HG02973 (cell line): ENCODE measurements at regions not wholly inside any gene's neighbourhood (a gene's known extent, or its start where the extent isn't known, plus 50 kb on each side); places are given as distances from the start of the nearest gene placed in this dataset.
"Not testable (repeated sequence)": the region's sequence is repeated elsewhere in the genome, so short reads cannot be mapped to it uniquely, and the experiment has no call there.

Experiments
- ATAC-seq: cut with Tn5 transposase; IDR thresholded peaks from one replicate; pipeline ENCODE4 v1.9.1; 2021; ENCODE audit warnings: moderate library complexity; ENCODE audit not compliant: unreplicated experiment

DNA sequence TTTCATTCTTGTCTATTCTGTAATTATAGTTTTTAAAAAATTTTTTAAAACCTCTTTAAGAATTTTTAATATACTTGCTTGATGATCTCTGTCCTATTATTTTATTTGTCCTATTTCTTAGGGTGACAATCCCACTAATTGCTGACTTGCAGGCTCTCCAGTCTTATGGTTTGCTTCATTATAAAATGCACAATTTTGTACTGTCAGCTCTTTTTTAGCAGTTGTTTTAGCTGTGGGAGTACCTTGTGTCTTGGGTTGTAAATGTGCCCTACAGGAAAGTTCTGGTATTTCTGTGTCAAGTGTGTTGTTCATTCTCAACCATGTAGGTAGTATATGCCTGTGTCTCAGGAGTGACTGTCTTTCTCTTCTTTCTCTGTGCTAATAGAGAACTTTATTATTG is 118.2 kb upstream of the IL15 start:
- ATAC-seq = no peak

DNA sequence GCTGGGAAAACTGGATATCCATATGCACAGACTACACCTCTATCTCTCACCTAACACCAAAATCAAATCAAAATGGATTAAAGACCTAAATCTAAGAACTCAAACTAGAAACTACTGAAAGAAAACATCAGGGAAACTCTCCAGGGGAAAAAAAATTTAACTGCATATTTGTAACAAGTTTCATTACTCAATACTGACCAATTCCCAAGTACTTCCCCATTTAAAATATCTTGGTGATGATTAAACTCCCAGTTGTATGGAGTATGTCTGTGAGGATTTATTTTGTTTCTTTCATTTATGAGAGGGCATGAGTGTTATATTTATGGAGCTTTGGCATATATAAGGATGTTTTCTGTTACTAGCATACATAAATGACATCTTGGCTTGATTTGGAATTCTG is 112.3 kb upstream of the IL15 start:
- no peak for ATAC-seq

DNA sequence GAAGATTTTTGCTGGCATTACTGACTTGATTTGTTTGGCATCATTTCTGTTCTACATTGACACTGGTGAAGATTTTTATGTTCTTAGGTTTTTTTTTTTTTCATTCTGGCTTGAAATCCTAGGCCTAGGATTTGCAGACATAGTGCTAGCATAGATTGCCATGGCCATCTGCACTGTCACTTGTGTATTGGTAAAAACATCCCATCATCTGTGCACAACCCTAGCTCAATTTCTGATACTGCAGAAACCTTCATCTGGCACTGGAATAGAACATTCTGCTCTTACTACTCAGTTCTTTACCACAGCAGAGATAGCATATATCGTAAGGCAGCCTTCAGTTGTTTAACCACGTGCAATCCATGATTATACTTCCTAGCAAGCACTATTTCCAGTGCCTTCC is 111.5 kb upstream of the IL15 start:
- ATAC-seq = no peak

GRCh38 chr4:141530627-141531026 is 105.8 kb upstream of the IL15 start:
- no peak for ATAC-seq

- ATAC-seq = no peak
Observed at GRCh38 chr4:141534985-141535384, 101.4 kb upstream of the IL15 start.

GRCh38 chr4:141538001-141538400 is 98.4 kb upstream of the IL15 start:
- no peak for ATAC-seq

DNA sequence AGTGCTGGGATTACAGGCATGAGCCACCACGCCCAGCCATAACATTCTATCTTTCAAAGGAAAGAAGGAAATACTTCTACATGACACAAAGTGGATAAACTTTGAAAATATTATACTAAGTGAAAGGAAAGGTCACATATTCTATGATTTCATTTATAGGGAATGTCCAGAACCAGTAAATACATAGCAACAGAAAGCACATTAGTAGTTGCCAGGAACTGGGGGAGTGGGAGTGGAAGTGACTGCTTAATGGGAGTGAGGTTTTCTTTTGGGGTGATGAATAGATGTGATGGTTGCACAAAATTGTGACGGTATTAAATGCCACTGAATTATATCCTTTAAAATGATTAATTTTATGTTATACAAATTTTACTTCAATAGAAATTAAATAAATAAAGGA is 95.7 kb upstream of the IL15 start:
- no peak for ATAC-seq

DNA sequence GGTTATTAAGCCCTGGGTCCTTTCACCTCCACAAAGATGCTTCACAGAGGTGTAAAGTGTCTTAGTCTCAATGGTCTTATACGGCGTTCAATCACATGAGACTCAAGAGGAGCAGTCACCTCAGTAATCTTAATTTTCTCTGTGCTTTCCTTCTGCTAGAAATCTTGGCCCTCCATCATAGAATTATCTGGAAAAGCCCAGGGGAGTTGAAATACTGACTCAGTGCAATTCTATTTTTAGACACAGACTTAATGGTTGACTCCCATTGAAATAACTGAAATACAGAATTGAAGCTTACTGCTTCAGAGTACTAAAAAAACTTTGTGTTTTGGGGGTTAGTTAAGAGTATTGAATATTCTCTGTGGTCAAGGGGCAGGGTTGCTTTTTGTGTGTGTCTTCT is 94.5 kb upstream of the IL15 start:
- ATAC-seq = no peak

- no peak for ATAC-seq
Observed at GRCh38 chr4:141543176-141543575, 93.2 kb upstream of the IL15 start.

DNA sequence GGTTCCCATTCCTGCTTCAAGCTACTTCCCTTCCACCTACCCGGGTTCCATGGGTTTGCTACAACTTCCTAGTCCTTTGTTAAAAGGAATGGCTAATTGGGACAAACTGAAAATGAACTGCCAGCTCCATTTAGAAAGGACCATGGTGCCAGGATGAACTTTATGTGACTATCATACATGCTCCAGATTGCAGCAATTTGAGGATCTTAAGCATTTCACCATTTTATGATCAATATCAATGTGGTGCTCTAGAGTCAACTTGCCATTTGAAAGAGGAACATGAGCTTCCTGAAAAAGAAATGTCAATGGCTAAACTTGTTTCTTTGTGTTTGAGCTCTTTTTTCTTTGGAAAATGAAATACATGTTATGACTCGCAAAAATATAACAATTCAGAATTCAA is 92.7 kb upstream of the IL15 start:
- no peak for ATAC-seq

- ATAC-seq = no peak
Observed at GRCh38 chr4:141548791-141549190, 87.6 kb upstream of the IL15 start.

DNA sequence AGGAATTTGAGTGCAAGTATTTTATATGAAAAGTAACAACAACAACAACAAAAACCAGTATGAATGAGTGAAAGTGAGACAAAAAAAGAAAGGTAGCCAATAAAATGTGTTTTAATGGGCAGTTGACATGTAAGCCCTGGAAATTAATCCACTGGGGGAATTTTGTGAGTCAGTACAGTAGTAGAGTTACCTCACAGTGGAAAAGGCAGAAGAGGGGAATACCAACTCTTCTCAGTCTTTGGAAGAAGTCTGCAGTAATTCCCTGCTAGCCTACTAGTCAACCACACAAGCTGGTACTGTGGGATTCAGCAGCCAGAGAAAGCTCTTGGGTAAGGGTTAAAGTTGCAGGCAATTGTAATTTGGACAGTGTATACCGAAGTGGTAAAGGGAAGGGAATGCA is 76.3 kb upstream of the IL15 start:
- ATAC-seq = no peak

DNA sequence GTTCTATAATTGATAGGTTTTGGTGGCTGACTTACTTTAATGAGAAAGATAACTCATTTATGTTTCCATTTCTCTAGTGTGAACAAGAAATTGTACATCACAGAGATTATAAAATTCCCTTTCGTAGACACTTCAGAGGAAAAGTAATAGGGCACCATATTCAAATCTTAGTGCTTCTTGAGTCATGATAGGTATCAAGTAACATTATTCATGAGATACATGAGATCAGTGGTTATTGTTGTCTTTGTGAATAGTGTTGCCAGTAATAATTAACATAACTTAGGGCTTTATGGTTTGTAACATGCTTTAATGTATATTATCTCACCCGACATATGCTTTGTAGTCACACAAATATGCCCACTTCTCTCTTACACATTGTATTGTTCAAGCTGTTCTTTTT is 73.7 kb upstream of the IL15 start:
- no peak for ATAC-seq

DNA sequence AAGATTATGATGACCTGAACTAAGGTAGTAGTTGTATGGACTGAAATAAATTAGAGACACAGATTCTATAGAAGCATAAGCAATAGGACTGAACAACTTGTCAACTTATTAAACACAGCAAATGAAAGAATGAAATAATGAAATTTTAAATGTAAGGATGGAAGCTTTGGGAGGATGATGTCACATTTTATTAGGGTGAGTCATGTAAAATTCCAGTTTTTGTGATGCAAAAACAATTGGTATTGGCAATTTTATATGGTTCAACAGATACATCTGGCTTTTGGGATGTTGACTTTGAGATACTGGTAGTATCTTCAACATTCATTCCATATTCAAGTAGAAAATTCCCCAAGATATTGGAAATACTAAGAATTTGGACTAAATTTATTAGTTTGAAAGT is 72.7 kb upstream of the IL15 start:
- no peak for ATAC-seq

- not testable (repeated sequence) for ATAC-seq
Observed at GRCh38 chr4:141564961-141565360, 71.4 kb upstream of the IL15 start.

DNA sequence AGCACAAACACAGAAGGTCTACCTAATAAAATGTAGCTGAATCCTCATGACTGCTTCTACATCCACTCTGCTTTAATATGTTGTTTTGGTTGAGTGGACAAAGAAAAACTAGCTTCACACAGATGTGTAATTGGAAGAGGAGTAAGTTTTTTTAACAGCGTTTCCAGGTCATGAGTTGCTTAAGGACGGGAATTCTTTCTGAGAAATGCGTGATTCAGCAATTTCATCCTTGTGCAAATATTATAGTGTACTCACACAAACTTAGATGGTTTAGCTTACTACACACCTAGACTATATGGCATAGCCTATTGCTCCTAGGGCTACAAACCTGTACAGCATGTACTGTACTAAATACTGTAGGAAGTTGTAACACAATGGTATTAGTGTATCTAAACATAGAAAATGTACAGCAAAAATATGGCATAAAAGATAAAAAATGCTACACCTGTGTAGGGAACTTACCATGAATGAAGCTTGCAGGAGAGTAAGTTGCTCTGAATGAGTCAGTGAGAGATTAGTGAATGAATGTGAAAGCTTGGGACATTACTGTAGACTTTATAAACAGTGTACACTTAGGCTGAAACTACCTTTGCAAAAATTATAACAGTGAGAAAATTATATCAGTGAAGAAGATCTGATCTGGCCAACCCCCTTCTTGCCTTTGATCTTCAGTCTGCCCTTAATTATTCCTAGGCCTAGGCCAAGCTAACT is 70.8 kb upstream of the IL15 start:
- no peak for ATAC-seq

- no peak for ATAC-seq
Observed at GRCh38 chr4:141567326-141567915, 69.0 kb upstream of the IL15 start.

DNA sequence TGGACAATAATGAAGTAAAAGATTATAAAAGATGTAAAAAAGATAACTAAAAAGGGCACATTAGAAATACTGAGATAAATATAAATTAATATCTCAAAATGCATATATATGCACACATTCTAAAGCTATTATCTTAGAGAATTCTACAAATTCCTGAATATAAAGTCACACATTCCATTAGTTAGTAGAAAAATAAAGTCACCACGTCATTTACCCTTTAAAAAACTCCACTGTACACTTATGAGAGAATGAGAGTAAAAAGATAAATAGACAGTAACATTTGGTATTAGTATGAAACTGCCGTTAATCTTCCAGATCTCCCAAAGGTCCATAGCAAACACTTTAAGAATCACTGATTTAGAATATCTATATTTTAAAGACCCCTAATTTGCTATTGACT is 67.2 kb upstream of the IL15 start:
- ATAC-seq = no peak

GRCh38 chr4:141570290-141570689 is 66.1 kb upstream of the IL15 start:
- no peak for ATAC-seq

- ATAC-seq = no peak
Observed at GRCh38 chr4:141571362-141571761, 65.0 kb upstream of the IL15 start.

GRCh38 chr4:141571793-141572192 is 64.6 kb upstream of the IL15 start:
- no peak for ATAC-seq

GRCh38 chr4:141573678-141574077 is 62.7 kb upstream of the IL15 start:
- ATAC-seq = no peak

DNA sequence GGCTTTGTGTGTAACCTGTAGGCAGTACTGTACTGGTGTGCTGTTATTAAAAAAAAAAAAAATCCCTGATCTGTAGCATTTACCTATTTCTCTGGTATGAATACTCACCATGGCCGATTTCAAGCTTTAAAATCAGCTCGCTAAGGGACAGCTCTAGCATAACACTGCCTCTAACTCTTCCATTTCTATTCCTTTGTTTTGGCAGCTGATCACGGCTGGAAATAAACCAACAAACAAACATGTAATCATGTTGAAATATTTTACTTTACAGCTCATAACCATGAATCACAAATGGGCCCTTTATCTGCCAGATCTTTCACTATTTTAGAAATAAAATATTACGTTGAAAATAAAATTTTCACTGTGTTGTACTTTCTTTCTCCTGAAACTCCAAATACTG is 60.5 kb upstream of the IL15 start:
- no peak for ATAC-seq
